ENCODE measurements at regions not wholly inside any gene's neighbourhood (a gene's known extent, or its start where the extent isn't known, plus 50 kb on each side); places are given as distances from the start of the nearest gene placed in this dataset.

- TF ChIP-seq, protein P1, sequence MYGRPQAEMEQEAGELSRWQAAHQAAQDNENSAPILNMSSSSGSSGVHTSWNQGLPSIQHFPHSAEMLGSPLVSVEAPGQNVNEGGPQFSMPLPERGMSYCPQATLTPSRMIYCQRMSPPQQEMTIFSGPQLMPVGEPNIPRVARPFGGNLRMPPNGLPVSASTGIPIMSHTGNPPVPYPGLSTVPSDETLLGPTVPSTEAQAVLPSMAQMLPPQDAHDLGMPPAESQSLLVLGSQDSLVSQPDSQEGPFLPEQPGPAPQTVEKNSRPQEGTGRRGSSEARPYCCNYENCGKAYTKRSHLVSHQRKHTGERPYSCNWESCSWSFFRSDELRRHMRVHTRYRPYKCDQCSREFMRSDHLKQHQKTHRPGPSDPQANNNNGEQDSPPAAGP (tag by site-specific recombination; IDR thresholded peaks at IDR 0.05), result no peak
- TF ChIP-seq KLF7 (tag by site-specific recombination; IDR thresholded peaks at IDR 0.05; ENCODE audit: borderline replicate concordance) (no peak), SP7 (tag by site-specific recombination; IDR thresholded peaks at IDR 0.05) (no peak), GLI4 (tag by site-specific recombination; IDR thresholded peaks at IDR 0.05) (no peak), ZNF658 (tag by site-specific recombination; IDR thresholded peaks at IDR 0.05) (no peak), ZNF335 (tag by site-specific recombination; conservative IDR thresholded peaks at IDR 0.05) (no peak), ZNF266 (tag by site-specific recombination; IDR thresholded peaks at IDR 0.05; ENCODE audit: low read depth) (no peak), REST (tag by site-specific recombination; IDR thresholded peaks at IDR 0.05) (no peak), REPIN1 (tag by site-specific recombination; IDR thresholded peaks at IDR 0.05; ENCODE audit: low read depth) (no peak), ZFP37 (tag by site-specific recombination; IDR thresholded peaks at IDR 0.05) (no peak)
- TF ChIP-seq, protein P2, sequence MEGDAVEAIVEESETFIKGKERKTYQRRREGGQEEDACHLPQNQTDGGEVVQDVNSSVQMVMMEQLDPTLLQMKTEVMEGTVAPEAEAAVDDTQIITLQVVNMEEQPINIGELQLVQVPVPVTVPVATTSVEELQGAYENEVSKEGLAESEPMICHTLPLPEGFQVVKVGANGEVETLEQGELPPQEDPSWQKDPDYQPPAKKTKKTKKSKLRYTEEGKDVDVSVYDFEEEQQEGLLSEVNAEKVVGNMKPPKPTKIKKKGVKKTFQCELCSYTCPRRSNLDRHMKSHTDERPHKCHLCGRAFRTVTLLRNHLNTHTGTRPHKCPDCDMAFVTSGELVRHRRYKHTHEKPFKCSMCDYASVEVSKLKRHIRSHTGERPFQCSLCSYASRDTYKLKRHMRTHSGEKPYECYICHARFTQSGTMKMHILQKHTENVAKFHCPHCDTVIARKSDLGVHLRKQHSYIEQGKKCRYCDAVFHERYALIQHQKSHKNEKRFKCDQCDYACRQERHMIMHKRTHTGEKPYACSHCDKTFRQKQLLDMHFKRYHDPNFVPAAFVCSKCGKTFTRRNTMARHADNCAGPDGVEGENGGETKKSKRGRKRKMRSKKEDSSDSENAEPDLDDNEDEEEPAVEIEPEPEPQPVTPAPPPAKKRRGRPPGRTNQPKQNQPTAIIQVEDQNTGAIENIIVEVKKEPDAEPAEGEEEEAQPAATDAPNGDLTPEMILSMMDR (tag by site-specific recombination; IDR thresholded peaks at IDR 0.05), result no peak
- TF ChIP-seq, protein P3, sequence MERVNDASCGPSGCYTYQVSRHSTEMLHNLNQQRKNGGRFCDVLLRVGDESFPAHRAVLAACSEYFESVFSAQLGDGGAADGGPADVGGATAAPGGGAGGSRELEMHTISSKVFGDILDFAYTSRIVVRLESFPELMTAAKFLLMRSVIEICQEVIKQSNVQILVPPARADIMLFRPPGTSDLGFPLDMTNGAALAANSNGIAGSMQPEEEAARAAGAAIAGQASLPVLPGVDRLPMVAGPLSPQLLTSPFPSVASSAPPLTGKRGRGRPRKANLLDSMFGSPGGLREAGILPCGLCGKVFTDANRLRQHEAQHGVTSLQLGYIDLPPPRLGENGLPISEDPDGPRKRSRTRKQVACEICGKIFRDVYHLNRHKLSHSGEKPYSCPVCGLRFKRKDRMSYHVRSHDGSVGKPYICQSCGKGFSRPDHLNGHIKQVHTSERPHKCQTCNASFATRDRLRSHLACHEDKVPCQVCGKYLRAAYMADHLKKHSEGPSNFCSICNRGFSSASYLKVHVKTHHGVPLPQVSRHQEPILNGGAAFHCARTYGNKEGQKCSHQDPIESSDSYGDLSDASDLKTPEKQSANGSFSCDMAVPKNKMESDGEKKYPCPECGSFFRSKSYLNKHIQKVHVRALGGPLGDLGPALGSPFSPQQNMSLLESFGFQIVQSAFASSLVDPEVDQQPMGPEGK (tag by site-specific recombination; IDR thresholded peaks at IDR 0.05), result no peak
These were observed 115.8 kb upstream of the PDE1A start for GRCh38 chr2:182542501-182543258.

Measured in HEK293 (cell line).